SU-DHL-6 (cell line): ENCODE measurements at regions not wholly inside any gene's neighbourhood (a gene's known extent, or its start where the extent isn't known, plus 50 kb on each side); places are given as distances from the start of the nearest gene placed in this dataset.

ENCODE experiments used
- EZH2phosphoT487 ChIP-seq: fragments of 200-600 bp; sonication (generic), shearing (Covaris generic); conservative IDR thresholded peaks from 2 replicates; pipeline ENCODE4 v1.6.1; 2018; ENCODE audit warnings: mild to moderate bottlenecking, antibody characterized with exemption, low read length, moderate library complexity, mixed read lengths
- TF ChIP-seq, protein P1 (sequence below): fragments of 200-600 bp; sonication (generic); IDR thresholded peaks from one replicate; pipeline ENCODE4 v1.5.1; 2017; ENCODE audit warnings: antibody characterized with exemption, mild to moderate bottlenecking, low read length, moderate library complexity; ENCODE audit not compliant: insufficient read depth, poor library complexity, severe bottlenecking

DNA sequence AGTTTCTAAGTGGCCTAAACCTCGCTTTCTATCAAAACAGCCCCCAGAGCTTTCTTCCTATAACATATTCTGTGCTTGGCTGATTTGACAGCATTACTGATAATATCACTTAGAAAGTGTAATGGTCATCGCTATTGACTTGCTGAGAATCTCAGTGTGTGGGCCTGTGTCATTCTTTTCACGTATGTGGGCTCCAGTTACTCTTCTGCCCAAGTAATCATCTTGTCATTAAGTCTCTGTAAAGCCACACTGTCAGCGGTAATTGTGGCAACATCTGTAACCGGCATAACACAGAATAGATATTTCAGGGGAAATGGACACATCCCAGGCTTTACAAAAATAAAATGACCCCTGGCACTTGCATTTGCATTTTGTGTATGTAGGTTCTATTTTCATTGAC, 313.6 kb upstream of the LMCD1 start:
- no peak for TF ChIP-seq EZH2phosphoT487
- TF ChIP-seq, protein P1, sequence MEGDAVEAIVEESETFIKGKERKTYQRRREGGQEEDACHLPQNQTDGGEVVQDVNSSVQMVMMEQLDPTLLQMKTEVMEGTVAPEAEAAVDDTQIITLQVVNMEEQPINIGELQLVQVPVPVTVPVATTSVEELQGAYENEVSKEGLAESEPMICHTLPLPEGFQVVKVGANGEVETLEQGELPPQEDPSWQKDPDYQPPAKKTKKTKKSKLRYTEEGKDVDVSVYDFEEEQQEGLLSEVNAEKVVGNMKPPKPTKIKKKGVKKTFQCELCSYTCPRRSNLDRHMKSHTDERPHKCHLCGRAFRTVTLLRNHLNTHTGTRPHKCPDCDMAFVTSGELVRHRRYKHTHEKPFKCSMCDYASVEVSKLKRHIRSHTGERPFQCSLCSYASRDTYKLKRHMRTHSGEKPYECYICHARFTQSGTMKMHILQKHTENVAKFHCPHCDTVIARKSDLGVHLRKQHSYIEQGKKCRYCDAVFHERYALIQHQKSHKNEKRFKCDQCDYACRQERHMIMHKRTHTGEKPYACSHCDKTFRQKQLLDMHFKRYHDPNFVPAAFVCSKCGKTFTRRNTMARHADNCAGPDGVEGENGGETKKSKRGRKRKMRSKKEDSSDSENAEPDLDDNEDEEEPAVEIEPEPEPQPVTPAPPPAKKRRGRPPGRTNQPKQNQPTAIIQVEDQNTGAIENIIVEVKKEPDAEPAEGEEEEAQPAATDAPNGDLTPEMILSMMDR = no peak
